Panc1 (cell line): ENCODE measurements at regions not wholly inside any gene's neighbourhood (a gene's known extent, or its start where the extent isn't known, plus 50 kb on each side); places are given as distances from the start of the nearest gene placed in this dataset.

Experiments used
- CTCF ChIP-seq: fragments of 450-650 bp; IDR thresholded peaks from 2 replicates; pipeline ENCODE4 v1.5.1; 2017; ENCODE audit warnings: mild to moderate bottlenecking
- SIN3A ChIP-seq: IDR thresholded peaks from 2 replicates; pipeline ENCODE4 v1.6.1; 2012; ENCODE audit warnings: low read depth, mild to moderate bottlenecking, low read length, moderate library complexity, borderline replicate concordance; ENCODE audit not compliant: insufficient read depth

- TF ChIP-seq CTCF (no peak), SIN3A (no peak)
Observed at GRCh38 chr7:116145245-116145852, 65.0 kb upstream of the TES start.
